Coronary artery (tissue), 2 donors: ENCODE measurements at regions not wholly inside any gene's neighbourhood (a gene's known extent, or its start where the extent isn't known, plus 50 kb on each side); places are given as distances from the start of the nearest gene placed in this dataset.

Source experiments
- DNase-seq: peaks from one replicate; pipeline ENCODE4 v3.0.0-alpha.2; 2017; ENCODE audit warnings: low spot score
- H3K27ac ChIP-seq, 2 donors: fragments of 200-600 bp; sonication (generic); one replicate each; pipeline ENCODE4 v1.5.1; 2016 to 2019
- H3K4me3 ChIP-seq: fragments of 200-600 bp; sonication (generic); 2 replicates; pipeline ENCODE4 v1.5.1; 2016; ENCODE audit warnings: mild to moderate bottlenecking, moderate library complexity
- CTCF ChIP-seq: fragments of 200-600 bp; sonication (generic); IDR thresholded peaks from one replicate; pipeline ENCODE4 v1.5.1; 2019; ENCODE audit warnings: antibody characterized with exemption

DNA sequence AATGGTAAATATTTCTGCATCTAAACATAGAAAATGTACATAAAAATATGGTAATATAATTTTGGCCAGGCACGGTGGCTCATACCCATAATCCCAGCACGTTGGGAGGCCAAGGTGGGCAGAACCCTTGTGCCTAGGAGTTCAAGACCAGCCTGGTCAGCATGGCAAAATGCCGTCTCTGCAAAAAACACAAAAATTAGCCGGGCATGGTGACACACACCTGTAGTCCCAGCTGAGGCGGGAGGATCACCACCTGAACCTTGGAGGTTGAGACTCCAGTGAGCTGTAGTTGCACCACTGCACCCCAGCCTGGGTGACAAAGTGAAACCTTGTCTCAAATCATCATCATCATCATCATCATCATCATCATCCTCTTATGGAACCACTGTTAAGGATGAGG lies 230.6 kb upstream of the NCAM1 start:
- Histone ChIP-seq H3K4me3 (no peak overlapping the region), H3K27ac (no peak overlapping the region)
- DNase-seq, result no peak
- TF ChIP-seq CTCF, result no peak

- peak; percentile 53 for DNase-seq
- no peak for TF ChIP-seq CTCF
- Histone ChIP-seq H3K27ac (no peak overlapping the region), H3K4me3 (no peak overlapping the region)
Measured at GRCh38 chr11:112731538-112731937, 229.7 kb upstream of the NCAM1 start.

DNA sequence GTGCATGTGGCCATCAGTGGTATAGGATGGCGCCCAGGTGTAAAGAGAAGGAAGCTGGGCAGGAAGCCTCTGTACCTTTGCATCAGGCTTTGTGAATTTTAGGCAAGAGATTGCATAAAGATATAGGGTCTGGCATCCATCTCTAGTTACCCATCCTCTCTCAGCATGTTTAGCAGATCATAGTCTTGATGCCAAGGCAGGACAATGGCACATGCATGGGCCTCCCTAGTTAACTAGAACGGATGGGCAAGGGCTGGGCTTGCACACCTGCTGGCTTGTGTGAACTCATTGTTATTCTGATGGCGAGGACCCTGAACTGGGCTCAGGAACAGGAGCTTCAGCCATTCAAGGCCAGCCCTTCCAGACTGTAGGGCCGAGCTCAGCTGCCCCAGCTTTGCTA lies 229.2 kb upstream of the NCAM1 start:
- peak; percentile 53 for DNase-seq
- Histone ChIP-seq H3K27ac (no peak overlapping the region), H3K4me3 (no peak overlapping the region)
- no peak for TF ChIP-seq CTCF

- DNase-seq, result peak; percentile 16
- no peak for TF ChIP-seq CTCF
- Histone ChIP-seq H3K4me3 (no peak overlapping the region), H3K27ac (no peak overlapping the region)
Measured at GRCh38 chr11:112734207-112734606, 227.0 kb upstream of the NCAM1 start.

GRCh38 chr11:112735470-112735869 lies 225.8 kb upstream of the NCAM1 start:
- no peak overlapping the region for H3K4me3 ChIP-seq
- no peak for TF ChIP-seq CTCF
- no peak overlapping the region for H3K27ac ChIP-seq
- peak; percentile 3 for DNase-seq

DNA sequence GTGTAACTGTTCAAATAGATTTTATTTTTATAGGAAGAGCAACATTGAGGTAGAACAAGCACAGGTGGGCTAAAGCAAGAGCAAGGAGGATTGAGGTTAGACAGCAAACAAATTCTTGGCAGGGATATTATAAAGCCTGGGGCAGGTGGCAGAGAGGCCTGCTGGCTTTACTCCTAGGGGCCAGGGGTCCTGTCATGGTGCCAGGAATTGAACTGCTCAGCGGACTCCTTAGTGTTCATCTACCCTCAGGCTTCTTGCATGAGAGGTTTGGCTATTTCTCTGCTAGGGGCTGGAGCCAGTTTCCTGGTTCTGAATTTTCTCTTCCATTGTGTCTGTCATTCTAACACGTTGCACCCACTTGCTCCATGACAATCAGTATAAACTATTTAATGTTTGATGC lies 217.2 kb upstream of the NCAM1 start:
- Histone ChIP-seq H3K27ac (no peak overlapping the region), H3K4me3 (no peak overlapping the region)
- no peak for TF ChIP-seq CTCF
- DNase-seq, result no peak

DNA sequence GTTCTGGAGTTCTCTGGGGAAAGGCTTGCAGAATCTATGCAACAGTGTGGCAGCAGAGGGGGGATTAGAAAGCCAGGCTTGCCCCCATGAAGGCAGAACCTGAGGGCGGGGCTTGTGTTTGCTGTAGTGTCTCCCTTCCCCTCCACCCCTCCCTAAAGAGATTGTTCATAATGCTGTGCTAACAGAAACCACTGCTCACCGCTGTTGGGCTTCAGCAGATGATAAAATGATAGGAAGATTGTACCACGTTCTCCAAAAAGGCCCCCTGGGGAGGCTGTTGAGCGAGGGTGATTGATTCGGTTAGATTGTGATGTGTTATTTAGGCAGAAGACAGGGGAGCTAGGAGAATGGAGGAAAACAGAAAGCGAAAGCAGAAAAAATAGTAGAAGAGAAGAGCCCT lies 215.2 kb upstream of the NCAM1 start:
- H3K4me3 ChIP-seq, result no peak overlapping the region
- no peak for DNase-seq
- no peak for TF ChIP-seq CTCF
- H3K27ac ChIP-seq, result no peak overlapping the region
